Activated CD8-positive, alpha-beta T cell treated with anti-CD3 and anti-CD28 coated beads for 36 hours (primary cell): ENCODE measurements at regions not wholly inside any gene's neighbourhood (a gene's known extent, or its start where the extent isn't known, plus 50 kb on each side); places are given as distances from the start of the nearest gene placed in this dataset.

Source experiments
- ATAC-seq: fragments of 200-7000 bp; cut with Tn5 transposase; one replicate; pipeline ENCODE4 v1.10.0; 2021; ENCODE audit warnings: mild to moderate bottlenecking, moderate library complexity
- CTCF ChIA-PET: fragments of 350-600 bp; sonication (Branson Sonifier 250); formaldehyde crosslinking; loops from one replicate; lab custom pipeline; 2021; ENCODE audit warnings: antibody characterized with exemption; lab: Charles Lee
- POLR2A ChIA-PET: fragments of 350-600 bp; sonication (Branson Sonifier 250); formaldehyde crosslinking; loops from one replicate; lab custom pipeline; 2021; ENCODE audit warnings: antibody characterized with exemption; lab: Charles Lee
- DNase-seq: peaks from one replicate; pipeline ENCODE4 v3.0.0-alpha.2; 2020
- H3K27ac Mint-ChIP-seq: one replicate; pipeline ENCODE4 v1.8.0; 2021; ENCODE audit warnings: mild to moderate bottlenecking, mixed read lengths
- H3K27me3 Mint-ChIP-seq: one replicate; pipeline ENCODE4 v1.8.0; 2021; ENCODE audit warnings: mixed read lengths
- H3K36me3 Mint-ChIP-seq: one replicate; pipeline ENCODE4 v1.8.0; 2021; ENCODE audit warnings: low read depth, mixed read lengths
- H3K4me1 Mint-ChIP-seq: one replicate; pipeline ENCODE4 v1.8.0; 2021; ENCODE audit warnings: low read depth, mixed read lengths
- H3K4me3 Mint-ChIP-seq: one replicate; pipeline ENCODE4 v1.8.0; 2021; ENCODE audit warnings: mild to moderate bottlenecking, moderate library complexity, mixed read lengths
- H3K9me3 Mint-ChIP-seq: one replicate; pipeline ENCODE4 v1.8.0; 2021; ENCODE audit warnings: mixed read lengths
- intact Hi-C: fragments of 100-400 bp; cut with micrococcal nuclease; formaldehyde crosslinking; loops from one replicate; pipeline ENCODE4 v1.10.0; 2022
- TF ChIP-seq, protein P1 (sequence below): fragments of 200-600 bp; IDR thresholded peaks from one replicate; pipeline ENCODE4 v1.8.0; 2022; ENCODE audit warnings: antibody characterized with exemption, mild to moderate bottlenecking

GRCh38 chr16:63287401-63287800 is 1251.2 kb upstream of the CDH8 start:
- CTCF ChIA-PET: no interaction called here
- DNase-seq (no peak), ATAC-seq (no peak)
- POLR2A ChIA-PET: no interaction called here
- no peaks in the 10 kb centered on the region for H3K36me3 Mint-ChIP-seq
- H3K4me1 Mint-ChIP-seq: no peaks in the 10 kb centered on the region
- no peak overlapping the region for H3K4me3 Mint-ChIP-seq
- intact Hi-C loops: no loop called here
- H3K27ac Mint-ChIP-seq: no peak overlapping the region
- peaks cover 6% of the 10 kb centered on the region for H3K9me3 Mint-ChIP-seq
- no peaks in the 10 kb centered on the region for H3K27me3 Mint-ChIP-seq
- TF ChIP-seq, protein P1, sequence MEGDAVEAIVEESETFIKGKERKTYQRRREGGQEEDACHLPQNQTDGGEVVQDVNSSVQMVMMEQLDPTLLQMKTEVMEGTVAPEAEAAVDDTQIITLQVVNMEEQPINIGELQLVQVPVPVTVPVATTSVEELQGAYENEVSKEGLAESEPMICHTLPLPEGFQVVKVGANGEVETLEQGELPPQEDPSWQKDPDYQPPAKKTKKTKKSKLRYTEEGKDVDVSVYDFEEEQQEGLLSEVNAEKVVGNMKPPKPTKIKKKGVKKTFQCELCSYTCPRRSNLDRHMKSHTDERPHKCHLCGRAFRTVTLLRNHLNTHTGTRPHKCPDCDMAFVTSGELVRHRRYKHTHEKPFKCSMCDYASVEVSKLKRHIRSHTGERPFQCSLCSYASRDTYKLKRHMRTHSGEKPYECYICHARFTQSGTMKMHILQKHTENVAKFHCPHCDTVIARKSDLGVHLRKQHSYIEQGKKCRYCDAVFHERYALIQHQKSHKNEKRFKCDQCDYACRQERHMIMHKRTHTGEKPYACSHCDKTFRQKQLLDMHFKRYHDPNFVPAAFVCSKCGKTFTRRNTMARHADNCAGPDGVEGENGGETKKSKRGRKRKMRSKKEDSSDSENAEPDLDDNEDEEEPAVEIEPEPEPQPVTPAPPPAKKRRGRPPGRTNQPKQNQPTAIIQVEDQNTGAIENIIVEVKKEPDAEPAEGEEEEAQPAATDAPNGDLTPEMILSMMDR: no peak

GRCh38 chr16:63283721-63284120 is 1247.5 kb upstream of the CDH8 start:
- CTCF ChIA-PET: no interaction called here
- Mint-ChIP-seq H3K27me3 (no peaks in the 10 kb centered on the region), H3K27ac (no peak overlapping the region), H3K9me3 (peaks cover 10% of the 10 kb centered on the region), H3K4me3 (no peak overlapping the region), H3K36me3 (no peaks in the 10 kb centered on the region), H3K4me1 (no peaks in the 10 kb centered on the region)
- POLR2A ChIA-PET: no interaction called here
- DNase-seq: no peak
- TF ChIP-seq, protein P1: no peak
- intact Hi-C loops: no loop called here
- ATAC-seq: no peak

- H3K4me1 Mint-ChIP-seq: no peaks in the 10 kb centered on the region
- POLR2A ChIA-PET: no interaction called here
- CTCF ChIA-PET: no interaction called here
- H3K27ac Mint-ChIP-seq: no peak overlapping the region
- H3K27me3 Mint-ChIP-seq: no peaks in the 10 kb centered on the region
- no peak for ATAC-seq
- TF ChIP-seq, protein P1: no peak
- DNase-seq: no peak
- H3K9me3 Mint-ChIP-seq: peaks cover 20% of the 10 kb centered on the region
- no peaks in the 10 kb centered on the region for H3K36me3 Mint-ChIP-seq
- intact Hi-C loops: no loop called here
- no peak overlapping the region for H3K4me3 Mint-ChIP-seq
Observed at GRCh38 chr16:63244631-63245030, 1208.4 kb upstream of the CDH8 start.

DNA sequence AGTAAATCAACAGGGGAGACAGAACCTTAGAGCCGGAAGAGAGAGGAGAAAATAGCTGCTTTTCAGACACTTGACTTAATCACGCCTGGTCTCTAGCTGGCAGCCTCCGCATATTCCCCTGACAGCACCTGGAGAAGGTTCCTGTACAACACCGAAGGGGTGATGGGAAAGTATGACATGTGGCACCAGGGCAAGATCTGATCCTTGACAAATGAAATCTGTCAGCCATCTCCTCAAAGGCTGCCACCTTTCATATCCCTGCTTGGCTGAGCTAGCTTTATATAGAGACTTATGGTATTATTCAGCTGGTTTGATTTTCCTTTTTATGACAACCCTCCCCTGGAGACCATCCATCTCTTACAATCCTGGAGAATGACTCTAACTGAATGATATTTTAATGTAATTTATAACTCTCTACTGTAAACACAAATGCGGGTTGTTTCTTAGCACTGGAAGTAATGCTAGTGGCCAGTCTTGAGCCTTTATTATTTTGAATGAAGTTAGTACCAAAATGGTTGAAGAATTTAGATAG is 1205.3 kb upstream of the CDH8 start:
- POLR2A ChIA-PET: no interaction called here
- ATAC-seq: no peak
- H3K4me1 Mint-ChIP-seq: no peaks in the 10 kb centered on the region
- H3K27me3 Mint-ChIP-seq: no peaks in the 10 kb centered on the region
- peaks cover 24% of the 10 kb centered on the region for H3K9me3 Mint-ChIP-seq
- no peak overlapping the region for H3K4me3 Mint-ChIP-seq
- TF ChIP-seq, protein P1: no peak
- no peak for DNase-seq
- no peak overlapping the region for H3K27ac Mint-ChIP-seq
- CTCF ChIA-PET: no interaction called here
- no peaks in the 10 kb centered on the region for H3K36me3 Mint-ChIP-seq
- intact Hi-C loops: no loop called here

DNA sequence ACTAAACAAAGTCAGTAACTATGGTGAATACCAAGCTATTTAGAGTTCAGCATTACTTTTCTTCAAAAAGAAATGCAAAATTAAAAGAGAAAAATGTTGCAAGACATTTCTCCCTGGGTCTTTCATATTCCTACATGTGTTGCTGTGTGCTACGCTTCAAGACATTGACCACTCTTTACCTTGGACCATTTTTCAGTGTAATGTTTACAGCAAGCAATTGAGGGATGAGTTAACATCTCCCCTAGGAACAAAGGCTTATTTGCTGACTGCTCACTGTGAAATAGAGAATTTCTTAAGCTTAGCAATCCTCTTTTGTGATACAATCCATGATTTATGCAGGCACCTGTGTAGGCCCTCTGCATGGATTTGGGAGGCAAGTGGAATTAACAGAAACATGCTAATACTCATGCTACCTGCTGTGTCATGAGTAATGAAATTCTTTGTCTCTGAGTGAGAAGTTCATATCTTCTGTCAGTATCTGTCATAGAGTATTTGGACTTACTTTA is 1202.9 kb upstream of the CDH8 start:
- Mint-ChIP-seq H3K9me3 (peaks cover 26% of the 10 kb centered on the region), H3K4me1 (no peaks in the 10 kb centered on the region), H3K36me3 (no peaks in the 10 kb centered on the region), H3K4me3 (no peak overlapping the region), H3K27ac (no peak overlapping the region), H3K27me3 (no peaks in the 10 kb centered on the region)
- TF ChIP-seq, protein P1: no peak
- DNase-seq (no peak), ATAC-seq (no peak)
- CTCF ChIA-PET: no interaction called here
- intact Hi-C loops: no loop called here
- POLR2A ChIA-PET: no interaction called here
